ENCODE measurements at regions not wholly inside any gene's neighbourhood (a gene's known extent, or its start where the extent isn't known, plus 50 kb on each side); places are given as distances from the start of the nearest gene placed in this dataset.

GRCh38 chr4:104966349-104967033 is 180.2 kb upstream of the TET2 start:
- no peak overlapping the region for H3K27ac ChIP-seq
- no peak overlapping the region for H3K4me3 ChIP-seq
- no peaks in the 10 kb centered on the region for H3K4me1 ChIP-seq
- no peaks in the 10 kb centered on the region for H3K36me3 ChIP-seq
- no peaks in the 10 kb centered on the region for H4K20me1 ChIP-seq
- 0 out of 2 replicates have a peak, but pooled peaks cover 3% of the 10 kb centered on the region for H3K9me3 ChIP-seq
- H3K4me2 ChIP-seq, result no peak overlapping the region
- H3K27me3 ChIP-seq, result no peaks in the 10 kb centered on the region
- H3K9ac ChIP-seq, result no peak overlapping the region
- TF ChIP-seq Cebpa-rat (IDR thresholded peaks at IDR 0.05), result no peak

GRCh38 chr4:104967034-104967401 is 179.7 kb upstream of the TET2 start:
- no peak overlapping the region for H3K27ac ChIP-seq
- no peaks in the 10 kb centered on the region for H3K36me3 ChIP-seq
- no peaks in the 10 kb centered on the region for H4K20me1 ChIP-seq
- H3K4me2 ChIP-seq, result no peak overlapping the region
- no peak overlapping the region for H3K9ac ChIP-seq
- no peak overlapping the region for H3K4me3 ChIP-seq
- H3K27me3 ChIP-seq, result no peaks in the 10 kb centered on the region
- H3K9me3 ChIP-seq, result no peaks in the 10 kb centered on the region
- no peak for TF ChIP-seq Cebpa-rat (IDR thresholded peaks at IDR 0.05)
- H3K4me1 ChIP-seq, result no peaks in the 10 kb centered on the region

DNA sequence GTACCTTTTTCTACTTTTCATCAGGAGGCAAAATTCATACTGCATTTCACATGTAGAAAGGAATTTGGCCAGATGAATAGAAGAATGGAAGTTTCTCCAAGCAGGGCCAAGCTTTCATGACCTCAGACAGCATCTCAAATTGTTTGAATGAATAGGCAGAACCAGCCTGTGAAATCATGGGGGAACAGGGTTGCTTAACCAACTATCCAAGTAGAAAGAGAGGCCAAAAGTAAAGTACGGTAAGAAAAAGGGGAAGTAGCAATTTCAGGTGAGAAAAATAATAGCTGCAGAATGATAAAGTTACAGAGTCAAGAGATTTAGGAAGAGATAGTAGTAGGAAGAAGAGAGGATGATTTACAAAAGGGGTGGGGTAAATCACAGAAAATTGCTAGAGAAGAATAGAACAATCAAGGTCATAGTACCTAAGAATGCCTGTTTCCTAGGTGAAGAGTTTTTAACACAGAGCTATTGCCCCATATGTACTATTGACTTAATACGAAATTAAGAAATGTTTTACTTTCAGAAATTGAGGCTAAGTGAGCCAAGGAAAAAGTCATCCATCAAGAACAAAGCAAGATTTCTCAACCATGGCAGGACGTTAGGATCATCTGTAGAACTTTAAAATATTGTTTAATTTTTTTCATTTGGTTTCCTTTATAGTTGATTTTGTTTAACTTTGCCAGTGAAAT is 177.1 kb upstream of the TET2 start:
- Histone ChIP-seq H3K9ac (no peak overlapping the region), H4K20me1 (no peaks in the 10 kb centered on the region), H3K4me3 (no peak overlapping the region), H3K27ac (no peak overlapping the region), H3K9me3 (no peaks in the 10 kb centered on the region), H3K4me1 (peaks cover 9% of the 10 kb centered on the region), H3K27me3 (no peaks in the 10 kb centered on the region), H3K36me3 (no peaks in the 10 kb centered on the region), H3K4me2 (no peak overlapping the region)
- TF ChIP-seq Cebpa-rat (IDR thresholded peaks at IDR 0.05), result no peak

DNA sequence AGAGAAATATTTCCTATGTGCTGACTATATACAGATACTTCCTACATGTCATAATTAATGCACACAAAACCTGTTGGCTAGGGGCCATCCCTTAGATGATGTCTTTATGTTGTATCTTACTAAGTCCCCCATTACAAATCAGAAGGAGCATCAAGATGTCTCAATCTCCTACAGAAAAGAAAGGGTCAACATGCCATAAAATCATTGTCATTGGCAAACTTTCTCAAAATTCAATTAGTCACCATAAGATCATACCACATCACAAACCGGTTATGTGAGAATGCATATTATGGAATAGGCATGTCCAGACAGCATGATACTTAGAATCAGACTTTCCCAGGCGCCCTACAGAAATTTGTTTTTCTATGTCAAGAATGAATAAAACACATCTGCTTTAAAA is 175.2 kb upstream of the TET2 start:
- Histone ChIP-seq H4K20me1 (no peaks in the 10 kb centered on the region), H3K9ac (no peak overlapping the region), H3K9me3 (no peaks in the 10 kb centered on the region), H3K36me3 (no peaks in the 10 kb centered on the region), H3K27ac (no peak overlapping the region), H3K4me2 (no peak overlapping the region), H3K4me1 (peaks cover 20% of the 10 kb centered on the region), H3K4me3 (no peak overlapping the region), H3K27me3 (no peaks in the 10 kb centered on the region)
- no peak for TF ChIP-seq Cebpa-rat (IDR thresholded peaks at IDR 0.05)

GRCh38 chr4:104973708-104974107 is 173.0 kb upstream of the TET2 start:
- Histone ChIP-seq H3K9me3 (no peaks in the 10 kb centered on the region), H3K27ac (no peak overlapping the region), H3K4me3 (no peak overlapping the region), H4K20me1 (no peaks in the 10 kb centered on the region), H3K9ac (no peak overlapping the region), H3K4me2 (peak overlapping the region; percentile 2; the same call in 1 of the 2 replicates), H3K4me1 (peaks cover 20% of the 10 kb centered on the region), H3K36me3 (no peaks in the 10 kb centered on the region), H3K27me3 (no peaks in the 10 kb centered on the region)
- no peak for TF ChIP-seq Cebpa-rat (IDR thresholded peaks at IDR 0.05)

DNA sequence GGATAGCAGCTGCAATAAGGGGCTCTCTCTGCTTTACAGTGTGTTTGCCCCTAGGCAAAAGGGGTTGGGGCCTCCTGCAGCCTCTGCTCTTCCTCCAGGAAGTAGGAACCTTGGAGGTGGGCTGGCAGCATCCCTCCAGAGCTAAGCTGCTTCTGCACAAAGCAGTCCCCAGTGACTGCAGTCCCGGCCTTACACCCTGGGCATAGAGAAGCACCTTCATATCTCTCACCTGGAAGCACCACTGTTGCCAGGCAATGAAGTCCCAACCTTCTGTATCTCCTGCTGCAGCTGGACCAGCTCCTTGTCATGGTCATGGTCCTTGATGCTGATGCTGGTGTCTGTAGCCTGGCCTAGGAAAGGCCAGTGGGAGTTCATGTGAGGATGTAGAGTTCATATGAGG is 171.1 kb upstream of the TET2 start:
- H4K20me1 ChIP-seq, result no peaks in the 10 kb centered on the region
- no peak for TF ChIP-seq Cebpa-rat (IDR thresholded peaks at IDR 0.05)
- no peak overlapping the region for H3K9ac ChIP-seq
- H3K4me1 ChIP-seq, result peaks cover 20% of the 10 kb centered on the region
- H3K27me3 ChIP-seq, result no peaks in the 10 kb centered on the region
- peaks cover 7% of the 10 kb centered on the region for H3K9me3 ChIP-seq
- H3K36me3 ChIP-seq, result no peaks in the 10 kb centered on the region
- no peak overlapping the region for H3K27ac ChIP-seq
- H3K4me3 ChIP-seq, result no peak overlapping the region
- no peak overlapping the region for H3K4me2 ChIP-seq

- no peaks in the 10 kb centered on the region for H4K20me1 ChIP-seq
- no peak overlapping the region for H3K9ac ChIP-seq
- no peak for TF ChIP-seq Cebpa-rat (IDR thresholded peaks at IDR 0.05)
- H3K27ac ChIP-seq, result no peak overlapping the region
- peaks cover 7% of the 10 kb centered on the region for H3K9me3 ChIP-seq
- H3K36me3 ChIP-seq, result no peaks in the 10 kb centered on the region
- H3K4me3 ChIP-seq, result no peak overlapping the region
- peaks cover 20% of the 10 kb centered on the region for H3K4me1 ChIP-seq
- no peaks in the 10 kb centered on the region for H3K27me3 ChIP-seq
- no peak overlapping the region for H3K4me2 ChIP-seq
Measured at GRCh38 chr4:104976262-104976661, 170.4 kb upstream of the TET2 start.

DNA sequence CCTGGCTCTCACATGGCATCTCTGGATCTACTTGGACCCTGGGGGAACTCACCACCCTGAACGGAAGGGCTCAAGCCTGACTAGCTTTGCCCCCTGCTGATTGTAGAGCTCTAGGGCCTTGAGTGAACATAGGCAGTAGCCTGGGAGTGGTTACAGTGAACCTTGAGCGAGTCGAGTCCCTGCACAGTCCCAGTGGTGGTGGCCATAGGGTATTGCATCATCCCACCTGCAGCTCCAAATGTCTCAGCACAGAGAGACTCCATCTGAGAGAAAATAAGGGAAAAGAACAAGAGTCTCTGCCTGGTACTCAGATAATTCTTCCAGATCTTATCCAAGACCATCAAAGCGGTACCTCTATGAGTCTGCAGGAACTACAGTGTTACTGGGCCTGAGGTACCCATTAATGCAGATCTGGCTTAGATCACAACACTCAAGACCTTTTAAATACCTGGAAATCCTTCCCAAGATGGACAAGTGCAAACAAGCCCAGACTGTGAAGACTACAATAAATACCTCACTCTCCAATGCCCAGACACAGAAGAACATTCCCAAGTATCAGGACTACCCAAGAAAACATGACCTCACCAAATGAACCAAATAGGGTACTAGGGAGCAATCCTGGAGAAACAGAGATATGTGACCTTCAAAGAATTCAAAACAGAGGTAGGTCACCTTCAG is 167.5 kb upstream of the TET2 start:
- H4K20me1 ChIP-seq, result no peaks in the 10 kb centered on the region
- H3K4me3 ChIP-seq, result no peak overlapping the region
- peaks cover 12% of the 10 kb centered on the region; the same call in 1 of the 2 replicates for H3K4me1 ChIP-seq
- no peak overlapping the region for H3K27ac ChIP-seq
- H3K9me3 ChIP-seq, result peaks cover 7% of the 10 kb centered on the region
- H3K9ac ChIP-seq, result no peak overlapping the region
- 0 out of 2 replicates have a peak, but pooled peaks have one; percentile 20 for TF ChIP-seq Cebpa-rat (IDR thresholded peaks at IDR 0.05)
- H3K36me3 ChIP-seq, result no peaks in the 10 kb centered on the region
- no peak overlapping the region for H3K4me2 ChIP-seq
- no peaks in the 10 kb centered on the region for H3K27me3 ChIP-seq

DNA sequence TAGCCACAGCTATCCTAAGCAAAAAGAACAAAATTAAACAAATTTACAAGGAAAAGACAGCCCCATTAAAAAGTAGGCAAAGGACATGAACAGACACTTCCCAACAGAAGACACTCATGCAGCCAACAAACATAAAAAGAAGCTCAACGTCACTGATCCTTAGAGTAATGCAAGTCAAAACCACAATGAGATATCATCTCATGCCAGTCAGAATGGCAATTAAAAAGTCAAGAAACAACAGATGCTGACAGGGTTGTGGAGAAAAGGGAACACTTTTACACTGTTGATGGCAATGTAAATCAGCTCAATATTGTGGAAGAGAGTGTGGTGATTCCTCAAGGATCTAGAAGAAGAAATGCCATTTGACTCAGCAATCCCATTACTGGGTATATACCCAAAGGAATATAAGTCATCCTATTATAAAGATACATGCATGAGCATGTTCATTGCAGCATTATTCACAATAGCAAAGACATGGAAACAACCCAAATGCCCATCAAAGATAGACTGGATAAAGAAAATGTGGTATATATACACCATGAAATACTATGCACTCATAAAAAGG is 163.0 kb upstream of the TET2 start:
- no peaks in the 10 kb centered on the region for H3K27me3 ChIP-seq
- no peaks in the 10 kb centered on the region for H3K4me1 ChIP-seq
- H3K9me3 ChIP-seq, result peaks cover 7% of the 10 kb centered on the region
- H3K4me2 ChIP-seq, result no peak overlapping the region
- no peaks in the 10 kb centered on the region for H3K36me3 ChIP-seq
- no peak overlapping the region for H3K4me3 ChIP-seq
- no peak overlapping the region for H3K27ac ChIP-seq
- H3K9ac ChIP-seq, result no peak overlapping the region
- no peak for TF ChIP-seq Cebpa-rat (IDR thresholded peaks at IDR 0.05)
- no peaks in the 10 kb centered on the region for H4K20me1 ChIP-seq

- TF ChIP-seq Cebpa-rat (IDR thresholded peaks at IDR 0.05), result no peak
- no peak overlapping the region for H3K4me3 ChIP-seq
Measured at GRCh38 chr4:104986306-104986705, 160.4 kb upstream of the TET2 start.

More at GRCh38 chr4:104986306-104986705, 160.4 kb upstream of the TET2 start:
- no peak overlapping the region for H3K4me2 ChIP-seq
- no peaks in the 10 kb centered on the region for H3K36me3 ChIP-seq
- H3K4me1 ChIP-seq, result no peaks in the 10 kb centered on the region
- H3K9ac ChIP-seq, result no peak overlapping the region
- no peaks in the 10 kb centered on the region for H3K9me3 ChIP-seq
- no peaks in the 10 kb centered on the region for H4K20me1 ChIP-seq
- H3K27me3 ChIP-seq, result no peaks in the 10 kb centered on the region
- no peak overlapping the region for H3K27ac ChIP-seq

Data from BLaER1 (cell line).